GM19468 (cell line): ENCODE measurements at regions not wholly inside any gene's neighbourhood (a gene's known extent, or its start where the extent isn't known, plus 50 kb on each side); places are given as distances from the start of the nearest gene placed in this dataset.

Source experiments
- ATAC-seq: cut with Tn5 transposase; IDR thresholded peaks from one replicate; pipeline ENCODE4 v1.9.1; 2021; ENCODE audit warnings: mild to moderate bottlenecking, moderate library complexity, moderate number of reproducible peaks; ENCODE audit not compliant: unreplicated experiment; ENCODE audit errors: extremely low read depth

GRCh38 chr1:187481581-187482148, 652.9 kb downstream of the PLA2G4A start:
- ATAC-seq, result no peak

- no peak for ATAC-seq
Observed at GRCh38 chr1:187490266-187490665, 661.5 kb downstream of the PLA2G4A start.

GRCh38 chr1:187491082-187491720, 662.5 kb downstream of the PLA2G4A start:
- no peak for ATAC-seq

GRCh38 chr1:187498028-187498427, 669.3 kb downstream of the PLA2G4A start:
- ATAC-seq, result no peak

- ATAC-seq, result no peak
Observed at GRCh38 chr1:187504779-187505178, 676.0 kb downstream of the PLA2G4A start.

GRCh38 chr1:187509091-187509490, 680.3 kb downstream of the PLA2G4A start:
- ATAC-seq, result no peak

GRCh38 chr1:187513190-187513589, 684.4 kb downstream of the PLA2G4A start:
- ATAC-seq, result no peak

- no peak for ATAC-seq
Observed at GRCh38 chr1:187514110-187514509, 685.4 kb downstream of the PLA2G4A start.

GRCh38 chr1:187516874-187517273, 688.1 kb downstream of the PLA2G4A start:
- ATAC-seq, result no peak

- ATAC-seq, result no peak
Observed at GRCh38 chr1:187517546-187517945, 688.8 kb downstream of the PLA2G4A start.

GRCh38 chr1:187527346-187527745, 698.6 kb downstream of the PLA2G4A start:
- ATAC-seq, result no peak

GRCh38 chr1:187537936-187538335, 709.2 kb downstream of the PLA2G4A start:
- no peak for ATAC-seq

GRCh38 chr1:187549540-187549939, 720.8 kb downstream of the PLA2G4A start:
- no peak for ATAC-seq

GRCh38 chr1:187551061-187551460, 722.3 kb downstream of the PLA2G4A start:
- ATAC-seq, result no peak

- no peak for ATAC-seq
Observed at GRCh38 chr1:187563191-187563590, 734.4 kb downstream of the PLA2G4A start.

- ATAC-seq, result no peak
Observed at GRCh38 chr1:187566354-187566753, 737.6 kb downstream of the PLA2G4A start.

GRCh38 chr1:187568067-187568466, 739.3 kb downstream of the PLA2G4A start:
- ATAC-seq, result no peak

- no peak for ATAC-seq
Observed at GRCh38 chr1:187570166-187570565, 741.4 kb downstream of the PLA2G4A start.

- ATAC-seq, result no peak
Observed at GRCh38 chr1:187577610-187578009, 748.9 kb downstream of the PLA2G4A start.

- no peak for ATAC-seq
Observed at GRCh38 chr1:187588917-187589316, 760.2 kb downstream of the PLA2G4A start.

GRCh38 chr1:187605736-187606135, 777.0 kb downstream of the PLA2G4A start:
- ATAC-seq, result no peak
